Thyroid gland (tissue), 4 donors: ENCODE measurements at regions not wholly inside any gene's neighbourhood (a gene's known extent, or its start where the extent isn't known, plus 50 kb on each side); places are given as distances from the start of the nearest gene placed in this dataset.

Experiments
- DNase-seq, 2 donors: peaks; one replicate each; pipeline ENCODE4 v3.0.0-alpha.2; 2019
- H3K27ac ChIP-seq, 3 donors: fragments of 200-600 bp; sonication (generic); 1 replicate in 2 of 3; 2 replicates in 1 of 3; pipeline ENCODE4 v1.5.1; 2016 to 2019; ENCODE audit warnings: mild to moderate bottlenecking in 1 of 3, moderate library complexity in 1 of 3
- H3K27me3 ChIP-seq: fragments of 200-600 bp; sonication (generic); one replicate; pipeline ENCODE4 v1.5.1; 2019
- H3K36me3 ChIP-seq, 2 donors: fragments of 200-600 bp; sonication (generic); one replicate each; pipeline ENCODE4 v1.5.1; 2016 to 2019
- H3K4me1 ChIP-seq, 2 donors: fragments of 200-600 bp; sonication (generic); one replicate each; pipeline ENCODE4 v1.5.1; 2017 to 2019
- H3K4me3 ChIP-seq, 3 donors: fragments of 200-600 bp; sonication (generic); replicated peaks in 1 of 3; 1 replicate in 2 of 3; 2 replicates in 1 of 3; pipeline ENCODE4 v1.5.1; 2016; ENCODE audit warnings: mild to moderate bottlenecking in 1 of 3
- H3K9me3 ChIP-seq: fragments of 200-600 bp; sonication (generic); one replicate; pipeline ENCODE4 v1.5.1; 2017
- CTCF ChIP-seq, 6 experiments: fragments of 200-600 bp in 3 of 6; fragments of 450-650 bp in 3 of 6; sonication (generic) in 3 of 6; IDR thresholded peaks; one replicate each; pipeline ENCODE4 v1.5.1; 2016 to 2019; ENCODE audit warnings: antibody characterized with exemption in 6 of 6, mild to moderate bottlenecking in 2 of 6, inconsistent platforms in 1 of 6, moderate library complexity in 1 of 6
- POLR2A ChIP-seq, 2 donors: fragments of 450-650 bp; IDR thresholded peaks; one replicate each; pipeline ENCODE4 v1.6.1; 2017; ENCODE audit warnings: antibody characterized with exemption in 2 of 2, mild to moderate bottlenecking in 2 of 2, moderate library complexity in 1 of 2
- WGBS, 2 donors: methylation state at CpG; one replicate each; pipeline ENCODE4 v1.1.5; 2017; 5-methylcytosine and 5-hydroxymethylcytosine counted together
- intact Hi-C: fragments of 100-400 bp; cut with DNase I; formaldehyde crosslinking; loops from one replicate; pipeline ENCODE4 v1.15.1; 2023

- H3K4me1 ChIP-seq: no peaks in the 10 kb centered on the region
- no peak for DNase-seq
- H3K36me3 ChIP-seq: no peaks in the 10 kb centered on the region
- intact Hi-C loops: no loop called here
- TF ChIP-seq CTCF (IDR thresholded peaks at IDR 0.05) (no peak), POLR2A (IDR thresholded peaks at IDR 0.05) (no peak)
- H3K9me3 ChIP-seq: no peaks in the 10 kb centered on the region
- H3K27ac ChIP-seq: no peak overlapping the region
- 64 to 73% methylated on average over 2 of the region's 2 CpGs for WGBS, 2 donors
- no peak overlapping the region for H3K4me3 ChIP-seq
- no peaks in the 10 kb centered on the region for H3K27me3 ChIP-seq
These were observed 192.9 kb upstream of the CCNH start for GRCh38 chr5:87605663-87606062.

GRCh38 chr5:87599778-87600177 lies 187.0 kb upstream of the CCNH start:
- Histone ChIP-seq H3K27ac (no peak overlapping the region), H3K4me1 (no peaks in the 10 kb centered on the region), H3K27me3 (no peaks in the 10 kb centered on the region), H3K4me3 (no peak overlapping the region), H3K36me3 (no peaks in the 10 kb centered on the region), H3K9me3 (no peaks in the 10 kb centered on the region)
- TF ChIP-seq CTCF (IDR thresholded peaks at IDR 0.05) (no peak), POLR2A (IDR thresholded peaks at IDR 0.05) (no peak)
- 87 to 95% methylated on average over 2 of the region's 2 CpGs for WGBS, 2 donors
- intact Hi-C loops: no loop called here
- no peak for DNase-seq

GRCh38 chr5:87598460-87598859 lies 185.7 kb upstream of the CCNH start:
- TF ChIP-seq CTCF (IDR thresholded peaks at IDR 0.05): no peak
- TF ChIP-seq POLR2A (IDR thresholded peaks at IDR 0.05): no peak
- H3K27ac ChIP-seq: no peak overlapping the region
- H3K4me1 ChIP-seq: no peaks in the 10 kb centered on the region
- H3K36me3 ChIP-seq: no peaks in the 10 kb centered on the region
- WGBS, 2 donors: 86% methylated on average over 1 of the region's 1 CpG
- no peaks in the 10 kb centered on the region for H3K9me3 ChIP-seq
- intact Hi-C loops: no loop called here
- no peak overlapping the region for H3K4me3 ChIP-seq
- H3K27me3 ChIP-seq: no peaks in the 10 kb centered on the region
- DNase-seq: no peak

- Histone ChIP-seq H3K4me1 (no peaks in the 10 kb centered on the region), H3K9me3 (no peaks in the 10 kb centered on the region), H3K36me3 (no peaks in the 10 kb centered on the region), H3K4me3 (no peak overlapping the region), H3K27me3 (no peaks in the 10 kb centered on the region), H3K27ac (no peak overlapping the region)
- intact Hi-C loops: no loop called here
- TF ChIP-seq POLR2A (IDR thresholded peaks at IDR 0.05) (no peak), CTCF (IDR thresholded peaks at IDR 0.05) (no peak)
- DNase-seq: no peak
- 90 to 92% methylated on average over 1 of the region's 1 CpG for WGBS, 2 donors
These were observed 181.8 kb upstream of the CCNH start for GRCh38 chr5:87594566-87594965.

GRCh38 chr5:87589587-87589986 lies 176.9 kb upstream of the CCNH start:
- H3K36me3 ChIP-seq: no peaks in the 10 kb centered on the region
- TF ChIP-seq CTCF (IDR thresholded peaks at IDR 0.05): no peak
- TF ChIP-seq POLR2A (IDR thresholded peaks at IDR 0.05): no peak
- 87 to 91% methylated on average over 2 of the region's 2 CpGs for WGBS, 2 donors
- H3K9me3 ChIP-seq: no peaks in the 10 kb centered on the region
- H3K27me3 ChIP-seq: no peaks in the 10 kb centered on the region
- no peak overlapping the region for H3K27ac ChIP-seq
- no peaks in the 10 kb centered on the region for H3K4me1 ChIP-seq
- intact Hi-C loops: no loop called here
- H3K4me3 ChIP-seq: no peak overlapping the region
- DNase-seq: no peak
